ENCODE measurements at regions not wholly inside any gene's neighbourhood (a gene's known extent, or its start where the extent isn't known, plus 50 kb on each side); places are given as distances from the start of the nearest gene placed in this dataset.

- peak; percentile 15; the same call in 1 of the 2 replicates for TF ChIP-seq TAL1 (IDR thresholded peaks at IDR 0.05)
- no peak for TF ChIP-seq CEBPG (CRISPR knock-in tag; IDR thresholded peaks at IDR 0.05)
- peak in 1 of 2 experiments; percentile 79; a peak in 2 of 4 replicates for TF ChIP-seq CEBPG (tag; conservative IDR thresholded peaks at IDR 0.05 in 1 of 2, IDR thresholded peaks at IDR 0.05 in 1 of 2)
- 0 out of 2 replicates have a peak, but pooled peaks have one; percentile 49 for TF ChIP-seq ZNF668 (CRISPR knock-in tag; IDR thresholded peaks at IDR 0.05)
- no peak; the same call in 1 of the 2 replicates for TF ChIP-seq HOXB6 (CRISPR knock-in tag; IDR thresholded peaks at IDR 0.05; ENCODE audit: borderline replicate concordance)
- peak; percentile 97 for TF ChIP-seq XRCC5 (IDR thresholded peaks at IDR 0.05; ENCODE audit: low read depth, low read length)
- TF ChIP-seq NFIC (IDR thresholded peaks at IDR 0.05): no peak; the same call in 1 of the 2 replicates
- TF ChIP-seq CHD2 (IDR thresholded peaks at IDR 0.05; ENCODE audit: low read depth, low read length): 0 out of 2 replicates have a peak, but pooled peaks have one; percentile 9
- peak; percentile 79; the same call in 1 of the 2 replicates for TF ChIP-seq SMARCA5 (IDR thresholded peaks at IDR 0.05)
- TF ChIP-seq HOMEZ (CRISPR knock-in tag; IDR thresholded peaks at IDR 0.05): no peak
- peak; percentile 57; the same call in 1 of the 2 replicates for TF ChIP-seq MTA3 (IDR thresholded peaks at IDR 0.05; ENCODE audit: borderline replicate concordance)
- peak; percentile 97 for TF ChIP-seq REST (IDR thresholded peaks at IDR 0.05; ENCODE audit: borderline replicate concordance)
- TF ChIP-seq REST (CRISPR knock-in tag; IDR thresholded peaks at IDR 0.05; ENCODE audit: low read depth): peak; percentile 77; the same call in 1 of the 2 replicates
- no peak for TF ChIP-seq ZNF785 (CRISPR knock-in tag; IDR thresholded peaks at IDR 0.05)
- TF ChIP-seq GATA2 (CRISPR knock-in tag; IDR thresholded peaks at IDR 0.05): no peak
- TF ChIP-seq KAT7 (CRISPR knock-in tag; IDR thresholded peaks at IDR 0.05; ENCODE audit: borderline replicate concordance): no peak
- TF ChIP-seq FOXM1 (IDR thresholded peaks at IDR 0.05; ENCODE audit: low read depth): no peak
- TF ChIP-seq FOXM1 (CRISPR knock-in tag; IDR thresholded peaks at IDR 0.05; ENCODE audit: low read depth): no peak
- TF ChIP-seq ELF2 (CRISPR knock-in tag; IDR thresholded peaks at IDR 0.05): no peak
- TF ChIP-seq IFI16 (CRISPR knock-in tag; IDR thresholded peaks at IDR 0.05): no peak
- TF ChIP-seq BRD4 (IDR thresholded peaks at IDR 0.05): peak; percentile 62; the same call in 1 of the 2 replicates
- no peak for TF ChIP-seq CSDE1 (IDR thresholded peaks at IDR 0.05)
These were observed 84.4 kb upstream of the SEPTIN5 start (continued) for GRCh38 chr22:19629720-19630419.
